IMR-90 (cell line): ENCODE measurements at regions not wholly inside any gene's neighbourhood (a gene's known extent, or its start where the extent isn't known, plus 50 kb on each side); places are given as distances from the start of the nearest gene placed in this dataset.

Source experiments
- ATAC-seq: fragments of 200-7000 bp; cut with Tn5 transposase; 2 replicates; pipeline ENCODE4 v1.9.1; 2020; ENCODE audit warnings: low read depth, mild to moderate bottlenecking, moderate library complexity
- BruUV-seq: library from RNA; stranded (reverse); fragments of 400-500 nt; replicated peaks from 2 replicates; lab custom pipeline; 2021; lab: Mats Ljungman, UMichigan
- CTCF ChIA-PET: fragments of 300-600 bp; formaldehyde crosslinking; extraction: SDS; loops from one replicate; lab custom pipeline; 2021; ENCODE audit warnings: antibody characterized with exemption; lab: Yijun Ruan, JAX
- POLR2A ChIA-PET: fragments of 300-600 bp; sonication (Branson Sonifier 250); formaldehyde crosslinking; loops from one replicate; lab custom pipeline; 2022; ENCODE audit warnings: antibody characterized with exemption; ENCODE audit not compliant: unreplicated experiment; lab: Charles Lee
- DNase-seq: peaks from one replicate; pipeline ENCODE4 v3.0.0; 2013
- H2AFZ ChIP-seq: replicated peaks from 2 replicates; pipeline ENCODE3; 2013; ENCODE audit warnings: low read length, mild to moderate bottlenecking; ENCODE audit not compliant: poor library complexity
- H2AK5ac ChIP-seq: 2 replicates; pipeline ENCODE4 v1.6.1; 2013; ENCODE audit warnings: low read depth, low read length, inconsistent platforms
- H2AK9ac ChIP-seq: replicated peaks from 2 replicates; pipeline ENCODE3; 2013; ENCODE audit warnings: mild to moderate bottlenecking, low read depth, low read length, moderate library complexity; ENCODE audit not compliant: poor library complexity
- H2BK120ac ChIP-seq: 2 replicates; pipeline ENCODE4 v1.6.1; 2013; ENCODE audit warnings: low read depth, low read length, inconsistent platforms
- H2BK15ac ChIP-seq: 3 replicates; pipeline ENCODE4 v1.6.1; 2013; ENCODE audit warnings: low read depth, low read length, inconsistent platforms
- H2BK20ac ChIP-seq: 2 replicates; pipeline ENCODE4 v1.6.1; 2013; ENCODE audit warnings: low read depth, mild to moderate bottlenecking, inconsistent platforms, low read length, moderate library complexity
- H2BK5ac ChIP-seq: 2 replicates; pipeline ENCODE4 v1.6.1; 2013; ENCODE audit warnings: mild to moderate bottlenecking, low read depth, low read length, inconsistent platforms; ENCODE audit not compliant: poor library complexity, severe bottlenecking
- H3K14ac ChIP-seq: replicated peaks from 2 replicates; pipeline ENCODE4 v1.6.1; 2013; ENCODE audit warnings: low read depth, low read length, inconsistent platforms
- H3K18ac ChIP-seq: 2 replicates; pipeline ENCODE4 v1.6.1; 2013; ENCODE audit warnings: low read depth, low read length, control low read depth
- H3K23ac ChIP-seq: 2 replicates; pipeline ENCODE4 v1.6.1; 2013; ENCODE audit warnings: low read depth, low read length, inconsistent platforms
- H3K27ac ChIP-seq: 2 replicates; pipeline ENCODE4 v1.5.1; 2013; ENCODE audit warnings: mild to moderate bottlenecking, control low read depth, low read length; ENCODE audit not compliant: insufficient read depth
- H3K27me3 ChIP-seq: 2 replicates; pipeline ENCODE4 v1.6.1; 2013; ENCODE audit warnings: low read length; ENCODE audit not compliant: control insufficient read depth, insufficient read depth
- H3K36me3 ChIP-seq: 2 replicates; pipeline ENCODE4 v1.6.1; 2013; ENCODE audit warnings: low read length, mixed read lengths; ENCODE audit not compliant: control insufficient read depth, insufficient read depth
- H3K4ac ChIP-seq: 2 replicates; pipeline ENCODE4 v1.6.1; 2013; ENCODE audit warnings: low read depth, low read length, inconsistent platforms
- H3K4me1 ChIP-seq: 2 replicates; pipeline ENCODE4 v1.6.1; 2013; ENCODE audit warnings: low read length, mixed read lengths; ENCODE audit not compliant: control insufficient read depth, insufficient read depth
- H3K4me2 ChIP-seq: 2 replicates; pipeline ENCODE4 v1.6.1; 2013; ENCODE audit warnings: low read depth, mild to moderate bottlenecking, control low read depth, low read length, moderate library complexity
- H3K4me3 ChIP-seq: 2 replicates; pipeline ENCODE4 v1.5.1; 2013; ENCODE audit warnings: low read depth, mild to moderate bottlenecking, control low read depth, low read length, moderate library complexity; ENCODE audit not compliant: insufficient read depth
- H3K56ac ChIP-seq: 2 replicates; pipeline ENCODE4 v1.6.1; 2013; ENCODE audit warnings: low read length, inconsistent platforms; ENCODE audit not compliant: insufficient read depth; ENCODE audit errors: extremely low read depth
- H3K79me1 ChIP-seq, 2 experiments: 2 replicates each; pipeline ENCODE4 v1.6.1; 2013; ENCODE audit warnings: low read length in 2 of 2, inconsistent platforms in 1 of 2, low read depth in 1 of 2
- H3K9ac ChIP-seq: 2 replicates; pipeline ENCODE4 v1.6.1; 2013; ENCODE audit warnings: low read depth, low read length, control low read depth
- H3K9me1 ChIP-seq: 2 replicates; pipeline ENCODE4 v1.6.1; 2013; ENCODE audit warnings: low read length, inconsistent platforms; ENCODE audit not compliant: insufficient read depth
- H3K9me3 ChIP-seq: 2 replicates; pipeline ENCODE4 v1.6.1; 2013; ENCODE audit warnings: low read length; ENCODE audit not compliant: control insufficient read depth, insufficient read depth
- H4K20me1 ChIP-seq: 2 replicates; pipeline ENCODE4 v1.6.1; 2013; ENCODE audit warnings: low read length, inconsistent platforms; ENCODE audit not compliant: insufficient read depth
- H4K5ac ChIP-seq: 2 replicates; pipeline ENCODE4 v1.6.1; 2013; ENCODE audit warnings: mild to moderate bottlenecking, low read depth, low read length, control low read depth
- H4K8ac ChIP-seq, 2 experiments: 2 replicates each; pipeline ENCODE4 v1.6.1; 2013; ENCODE audit warnings: low read depth in 2 of 2, low read length in 2 of 2, control low read depth in 1 of 2, inconsistent platforms in 1 of 2
- H4K91ac ChIP-seq: 2 replicates; pipeline ENCODE4 v1.6.1; 2013; ENCODE audit warnings: low read depth, low read length, inconsistent platforms; ENCODE audit not compliant: insufficient read depth
- BHLHE40 ChIP-seq: fragments of 150-350 bp; IDR thresholded peaks from 2 replicates; pipeline ENCODE4 v1.6.1; 2016; ENCODE audit warnings: mild to moderate bottlenecking, low read depth, low read length
- CEBPB ChIP-seq: IDR thresholded peaks from 2 replicates; pipeline ENCODE4 v1.6.1; 2012; ENCODE audit warnings: low read depth, low read length, improper control_type of control experiment
- CTCF ChIP-seq: conservative IDR thresholded peaks from 2 replicates; pipeline ENCODE4 v1.5.1; 2012; ENCODE audit warnings: mild to moderate bottlenecking, low read depth, low read length, improper control_type of control experiment
- ELK1 ChIP-seq: fragments of 150-350 bp; IDR thresholded peaks from 2 replicates; pipeline ENCODE4 v1.6.1; 2016; ENCODE audit warnings: low read depth, mild to moderate bottlenecking, low read length, moderate library complexity, borderline replicate concordance
- MAFK ChIP-seq: IDR thresholded peaks from 2 replicates; pipeline ENCODE4 v1.6.1; 2012; ENCODE audit warnings: low read depth, low read length, improper control_type of control experiment
- MAZ ChIP-seq: IDR thresholded peaks from 2 replicates; pipeline ENCODE4 v1.6.1; 2012; ENCODE audit warnings: low read depth, mild to moderate bottlenecking, low read length, improper control_type of control experiment, moderate library complexity, borderline replicate concordance
- RCOR1 ChIP-seq: IDR thresholded peaks from 2 replicates; pipeline ENCODE4 v1.6.1; 2012; ENCODE audit warnings: mild to moderate bottlenecking, low read length, improper control_type of control experiment; ENCODE audit not compliant: insufficient replicate concordance
- RFX5 ChIP-seq: IDR thresholded peaks from 2 replicates; pipeline ENCODE4 v1.8.0; 2012; ENCODE audit warnings: low read depth, mild to moderate bottlenecking, low read length, moderate library complexity
- WGBS, 2 experiments: methylation state at CpG; one replicate each; pipeline versions ENCODE4 v1.1.5 to v1.1.7; 2013; ENCODE audit warnings: missing lambda C conversion rate in 2 of 2; ENCODE audit not compliant: insufficient read length in 1 of 2; ENCODE audit errors: extremely low coverage in 2 of 2; 5-methylcytosine and 5-hydroxymethylcytosine counted together
- dilution Hi-C: fragments of 300-500 bp; cut with HindIII; formaldehyde crosslinking; loops from one replicate; pipeline ENCODE4 v1.14.3; 2018; ENCODE audit warnings: low sequenced_read_pairs; ENCODE audit not compliant: unreplicated experiment
- in situ Hi-C: fragments of 300-500 bp; cut with MboI; formaldehyde crosslinking; loops from 3 replicates; pipeline ENCODE4 v1.14.3; 2019; ENCODE audit warnings: low sequenced_read_pairs, inconsistent platforms, mixed read lengths
- intact Hi-C: fragments of 100-400 bp; cut with micrococcal nuclease; formaldehyde crosslinking; loops from 2 replicates; pipeline ENCODE4 v1.10.0; 2022

DNA sequence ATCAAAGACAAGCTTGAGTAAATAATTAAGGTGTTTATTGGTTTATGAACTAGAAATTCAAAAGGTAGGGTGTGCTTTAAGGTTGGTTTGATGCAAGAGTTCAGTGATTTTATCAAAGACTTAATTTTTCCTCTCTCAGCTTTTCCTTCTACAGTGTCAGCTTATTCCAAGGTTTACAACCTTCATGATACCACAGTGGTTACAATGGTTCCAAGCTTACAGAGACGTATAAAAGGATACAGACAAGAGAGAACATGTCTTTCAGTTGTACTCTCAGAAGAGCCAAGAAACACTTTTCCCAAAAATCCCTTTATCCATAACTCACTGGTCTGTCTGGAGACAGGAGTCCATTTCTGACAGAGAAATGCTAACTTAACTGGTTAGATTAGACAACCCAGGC lies 93.5 kb upstream of the LOC128125822 start:
- Histone ChIP-seq H4K91ac (no peak overlapping the region), H3K4me2 (no peak overlapping the region), H3K36me3 (no peaks in the 10 kb centered on the region), H3K18ac (no peak overlapping the region), H3K9me1 (no peaks in the 10 kb centered on the region), H3K14ac (no peak overlapping the region), H3K4me3 (no peak overlapping the region), H2BK5ac (no peak overlapping the region), H4K20me1 (no peaks in the 10 kb centered on the region), H3K79me1 (no peaks in the 10 kb centered on the region), H3K56ac (no peak overlapping the region), H3K4me1 (no peaks in the 10 kb centered on the region), H4K5ac (no peak overlapping the region), H2AK5ac (no peak overlapping the region), H2BK15ac (no peak overlapping the region), H3K9ac (no peak overlapping the region), H3K9me3 (no peaks in the 10 kb centered on the region), H2BK20ac (no peak overlapping the region), H3K23ac (no peak overlapping the region), H3K27me3 (0 out of 2 replicates have a peak, but pooled peaks cover 2% of the 10 kb centered on the region), H3K27ac (no peak overlapping the region), H2BK120ac (no peak overlapping the region), H2AK9ac (no peak overlapping the region), H3K4ac (no peak overlapping the region), H4K8ac (no peak overlapping the region), H2AFZ (no peak overlapping the region)
- intact Hi-C loops (no loop called here), in situ Hi-C loops (no loop called here), dilution Hi-C loops (no loop called here)
- ChIA-PET CTCF (no interaction called here), POLR2A (no interaction called here)
- DNase-seq (no peak), ATAC-seq (no peak)
- no TSS peak for BruUV-seq
- TF ChIP-seq CTCF (no peak), MAZ (no peak), CEBPB (no peak), RFX5 (no peak), BHLHE40 (no peak), RCOR1 (no peak), ELK1 (no peak), MAFK (no peak)
- no CpG with 5 or more reads among the region's 1 CpG for WGBS, 2 experiments
